NCI-H82 treated with DMSO at 0.1 percent for 48 hours (cell line): ENCODE measurements at regions not wholly inside any gene's neighbourhood (a gene's known extent, or its start where the extent isn't known, plus 50 kb on each side); places are given as distances from the start of the nearest gene placed in this dataset.

Experiments used
- DNase-seq: peaks from one replicate; lab custom pipeline; 2025; ENCODE audit not compliant: unreplicated experiment; lab: John Stamatoyannopoulos, UW

GRCh38 chr2:216320852-216321251, 51.4 kb downstream of the MARCHF4 start:
- DNase-seq = no peak

- DNase-seq = no peak
Observed at GRCh38 chr2:216319771-216320170, 52.5 kb downstream of the MARCHF4 start.

GRCh38 chr2:216318521-216318874, 53.8 kb downstream of the MARCHF4 start:
- DNase-seq = no peak

GRCh38 chr2:216317831-216318520, 54.3 kb downstream of the MARCHF4 start:
- no peak for DNase-seq

GRCh38 chr2:216316743-216317142, 55.5 kb downstream of the MARCHF4 start:
- no peak for DNase-seq

GRCh38 chr2:216315802-216316603, 56.3 kb downstream of the MARCHF4 start:
- DNase-seq = no peak

- no peak for DNase-seq
Observed at GRCh38 chr2:216312441-216312840, 59.8 kb downstream of the MARCHF4 start.

GRCh38 chr2:216308576-216308975, 63.7 kb downstream of the MARCHF4 start:
- DNase-seq = no peak

- no peak for DNase-seq
Observed at GRCh38 chr2:216307496-216307895, 64.8 kb downstream of the MARCHF4 start.

- DNase-seq = no peak
Observed at GRCh38 chr2:216306868-216307267, 65.4 kb downstream of the MARCHF4 start.

- DNase-seq = no peak
Observed at GRCh38 chr2:216305574-216305973, 66.7 kb downstream of the MARCHF4 start.

GRCh38 chr2:216302981-216303676, 69.2 kb downstream of the MARCHF4 start:
- peak; percentile 73 for DNase-seq

GRCh38 chr2:216300906-216301305, 71.4 kb downstream of the MARCHF4 start:
- no peak for DNase-seq

- no peak for DNase-seq
Observed at GRCh38 chr2:216299588-216299987, 72.7 kb downstream of the MARCHF4 start.

GRCh38 chr2:216298719-216299495, 73.4 kb downstream of the MARCHF4 start:
- no peak for DNase-seq

- no peak for DNase-seq
Observed at GRCh38 chr2:216296856-216297255, 75.4 kb downstream of the MARCHF4 start.

GRCh38 chr2:216294305-216294704, 78.0 kb downstream of the MARCHF4 start:
- DNase-seq = no peak

- no peak for DNase-seq
Observed at GRCh38 chr2:216293883-216294282, 78.4 kb downstream of the MARCHF4 start.

- DNase-seq = no peak
Observed at GRCh38 chr2:216292886-216293301, 79.4 kb downstream of the MARCHF4 start.

- DNase-seq = no peak
Observed at GRCh38 chr2:216292475-216292874, 79.8 kb downstream of the MARCHF4 start.

GRCh38 chr2:216289470-216289869, 82.8 kb downstream of the MARCHF4 start:
- no peak for DNase-seq
